ENCODE measurements at regions not wholly inside any gene's neighbourhood (a gene's known extent, or its start where the extent isn't known, plus 50 kb on each side); places are given as distances from the start of the nearest gene placed in this dataset.

DNA sequence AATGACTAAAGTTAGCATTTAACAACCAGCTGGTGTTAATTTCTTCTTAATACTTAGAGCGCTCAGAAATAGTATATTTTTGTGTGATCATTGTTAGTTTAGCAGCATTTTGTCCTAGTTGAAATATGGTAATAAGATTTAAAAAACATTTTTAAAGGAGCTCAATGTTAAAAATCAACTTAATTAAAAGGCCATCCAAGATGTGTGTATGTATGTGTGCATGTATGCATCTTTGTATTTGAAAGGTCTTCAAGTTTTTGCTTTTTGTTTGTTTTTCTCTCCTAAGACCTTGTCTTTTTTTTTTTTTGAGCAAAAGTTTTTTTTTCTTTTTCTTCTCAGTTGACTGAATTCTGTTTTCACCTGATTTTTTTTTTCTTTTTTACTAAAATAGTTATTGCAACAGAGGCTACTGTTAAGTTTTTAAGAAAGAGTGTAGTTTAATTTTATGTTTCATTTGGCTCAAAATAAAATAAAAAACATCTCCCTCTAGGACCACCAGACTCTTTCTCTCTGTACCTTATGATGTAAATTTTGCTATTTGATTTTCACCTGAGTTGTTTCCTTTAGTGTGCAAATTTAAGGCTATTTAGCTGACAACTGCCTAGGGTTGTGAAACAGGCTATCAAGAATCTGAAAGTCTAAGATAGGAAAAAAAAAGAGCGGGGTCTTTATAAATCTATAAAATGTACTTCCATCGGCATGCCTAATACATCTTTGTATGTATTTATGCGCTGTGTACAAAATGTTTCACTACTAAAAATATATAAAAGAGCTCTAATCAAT lies 76.4 kb upstream of the C1GALT1 start:
- Histone ChIP-seq H4K8ac (ENCODE audit: extremely low read depth, insufficient read depth, low read length) (no peak overlapping the region), H2BK20ac (ENCODE audit: low read length) (no peak overlapping the region), H2BK5ac (ENCODE audit: low read depth, low read length) (no peak overlapping the region), H3K9me3 (ENCODE audit: insufficient read depth in 2 of 2, low read depth in 1 of 2, low read length in 1 of 2) (peaks cover 4 to 5% of the 10 kb centered on the region in 2 experiments; a peak in 2 of 4 replicates), H3K9ac (replicated peaks in 1 of 4; ENCODE audit: extremely low read depth in 1 of 4, low read depth in 3 of 4, low read length in 3 of 4) (no peak overlapping the region), H3K4me1 (replicated peaks in 1 of 4; ENCODE audit: control insufficient read depth in 3 of 4, insufficient read depth in 4 of 4, low read length in 3 of 4) (peaks cover 7 to 10% (median 9%) of the 10 kb centered on the region in 4 experiments; a peak in 5 of 7 replicates), H2BK12ac (ENCODE audit: low read depth, low read length) (no peak overlapping the region), H3K14ac (ENCODE audit: insufficient read length) (no peak overlapping the region), H3K23me2 (ENCODE audit: low read depth, low read length) (no peaks in the 10 kb centered on the region), H4K5ac (ENCODE audit: insufficient read length, low read depth, low read length) (no peak overlapping the region), H2BK120ac (replicated peaks; ENCODE audit: low read depth, low read length) (no peak overlapping the region), H3K4me3 (ENCODE audit: extremely low read depth in 1 of 4, insufficient read depth in 2 of 4, low read depth in 3 of 4, low read length in 4 of 4) (peak overlapping the region in 1 of 4 experiments; percentile 27; a peak in 1 of 8 replicates), H3K18ac (ENCODE audit: extremely low read depth, low read length) (no peak overlapping the region; the same call in 1 of the 2 replicates), H4K91ac (replicated peaks; ENCODE audit: insufficient read length, low read length) (no peak overlapping the region), H3K36me3 (ENCODE audit: control insufficient read depth in 2 of 4, insufficient read depth in 4 of 4, low read length in 3 of 4) (no peaks in the 10 kb centered on the region), H2AK5ac (ENCODE audit: low read depth, low read length) (no peak overlapping the region), H3K23ac (ENCODE audit: insufficient read length) (no peak overlapping the region), H2BK15ac (ENCODE audit: low read length) (no peak overlapping the region), H3K79me2 (ENCODE audit: control insufficient read depth in 1 of 2, insufficient read depth in 2 of 2, low read length in 2 of 2) (no peaks in the 10 kb centered on the region), H3K79me1 (ENCODE audit: low read depth, low read length) (no peaks in the 10 kb centered on the region), H3K4me2 (ENCODE audit: insufficient read depth in 1 of 2, low read depth in 2 of 2, low read length in 2 of 2) (peak overlapping the region in 1 of 2 experiments; percentile 2; a peak in 2 of 4 replicates), H3K27me3 (replicated peaks in 1 of 4; ENCODE audit: control insufficient read depth in 3 of 4, extremely low read depth in 1 of 4, insufficient read depth in 3 of 4, low read length in 3 of 4) (no peaks in the 10 kb centered on the region), H3K56ac (replicated peaks; ENCODE audit: insufficient read length, low read depth, low read length) (no peak overlapping the region), H3K4ac (replicated peaks; ENCODE audit: insufficient read length, low read depth, low read length) (no peak overlapping the region), H3K27ac (ENCODE audit: low read depth, low read length) (no peak overlapping the region), H4K20me1 (replicated peaks in 1 of 2; ENCODE audit: control insufficient read depth in 1 of 2, insufficient read depth in 2 of 2, low read length in 2 of 2) (no peaks in the 10 kb centered on the region), H2AFZ (ENCODE audit: low read length) (no peak overlapping the region)
- FAIRE-seq (no peak), DNase-seq (ENCODE audit: low read depth in 1 of 2, low spot score in 2 of 2) (no peak)
- POLR2A ChIA-PET (ENCODE audit: partially characterized antibody) = no interaction called here
- CTCF ChIA-PET (ENCODE audit: partially characterized antibody) = interaction anchor here (0.9 to 4.6 kb wide), 11 partner anchors 12 to 435 kb away, joined by 3 to 19 read pairs (median 4); partner anchors contain the start of gene C1GALT1
- 23% methylated on average over 4 of the region's 4 CpGs; no CpG with 5 or more reads in 1 of the 2 experiments for WGBS, 2 experiments (ENCODE audit: extremely low coverage in 1 of 2, insufficient coverage in 1 of 2, insufficient read length in 1 of 2, insufficient replicate concordance in 2 of 2, low coverage in 1 of 2, low lambda C conversion rate in 2 of 2, missing lambda C conversion rate in 1 of 2)
- TF ChIP-seq CEBPB (IDR thresholded peaks at IDR 0.05; ENCODE audit: low read depth, low read length) (peak; percentile 78), HDAC6 (IDR thresholded peaks at IDR 0.05; ENCODE audit: low read depth, low read length) (no peak)
